ENCODE measurements at regions not wholly inside any gene's neighbourhood (a gene's known extent, or its start where the extent isn't known, plus 50 kb on each side); places are given as distances from the start of the nearest gene placed in this dataset.

DNA sequence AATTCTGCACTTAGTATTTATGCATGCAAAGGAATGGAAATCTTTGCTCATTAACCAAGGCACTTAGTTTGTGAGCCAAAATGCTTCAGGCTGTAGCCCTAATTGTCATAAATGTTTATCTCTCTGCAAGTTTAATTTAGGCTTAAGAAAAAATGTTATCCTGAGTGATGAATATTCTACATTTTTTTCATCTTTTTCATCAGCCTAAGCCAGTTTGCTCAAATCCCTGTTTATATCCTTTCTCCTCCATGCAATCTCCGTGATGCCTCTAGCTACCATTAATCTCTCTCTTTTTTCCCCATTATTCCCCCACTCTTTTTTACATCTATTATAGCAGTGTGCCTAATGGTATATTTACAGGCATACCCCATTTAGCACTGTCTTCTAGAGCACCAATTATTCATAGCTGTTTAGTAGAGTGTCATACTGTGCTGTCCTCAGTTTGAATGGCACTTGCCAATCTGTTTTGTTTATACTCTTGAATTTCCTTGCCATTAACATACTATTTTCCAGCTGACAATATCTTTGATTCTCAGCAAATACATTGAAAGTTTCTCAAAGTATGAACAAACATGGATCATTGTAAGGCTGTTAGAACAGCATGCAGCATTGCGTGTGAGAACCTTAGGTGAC is 1457.0 kb downstream of the MAT2B start:
- Histone ChIP-seq H3K36me3 (replicated peaks; ENCODE audit: insufficient read depth, low read depth) (no peaks in the 10 kb centered on the region), H3K4me2 (no peak overlapping the region), H3K27me3 (no peaks in the 10 kb centered on the region), H3K4me3 (no peak overlapping the region), H4K20me1 (ENCODE audit: insufficient read depth, poor library complexity, severe bottlenecking) (no peaks in the 10 kb centered on the region), H3K4me1 (ENCODE audit: insufficient read depth) (peaks cover 4% of the 10 kb centered on the region), H3K27ac (no peak overlapping the region), H2AFZ (no peak overlapping the region), H3K9me2 (replicated peaks; ENCODE audit: insufficient read depth) (no peaks in the 10 kb centered on the region), H3K9me3 (ENCODE audit: low read depth) (no peaks in the 10 kb centered on the region), H3K79me2 (no peaks in the 10 kb centered on the region)
- 81% methylated on average over 2 of the region's 2 CpGs for WGBS (ENCODE audit: low lambda C conversion rate, missing lambda C conversion rate)
- TF ChIP-seq, protein P1, sequence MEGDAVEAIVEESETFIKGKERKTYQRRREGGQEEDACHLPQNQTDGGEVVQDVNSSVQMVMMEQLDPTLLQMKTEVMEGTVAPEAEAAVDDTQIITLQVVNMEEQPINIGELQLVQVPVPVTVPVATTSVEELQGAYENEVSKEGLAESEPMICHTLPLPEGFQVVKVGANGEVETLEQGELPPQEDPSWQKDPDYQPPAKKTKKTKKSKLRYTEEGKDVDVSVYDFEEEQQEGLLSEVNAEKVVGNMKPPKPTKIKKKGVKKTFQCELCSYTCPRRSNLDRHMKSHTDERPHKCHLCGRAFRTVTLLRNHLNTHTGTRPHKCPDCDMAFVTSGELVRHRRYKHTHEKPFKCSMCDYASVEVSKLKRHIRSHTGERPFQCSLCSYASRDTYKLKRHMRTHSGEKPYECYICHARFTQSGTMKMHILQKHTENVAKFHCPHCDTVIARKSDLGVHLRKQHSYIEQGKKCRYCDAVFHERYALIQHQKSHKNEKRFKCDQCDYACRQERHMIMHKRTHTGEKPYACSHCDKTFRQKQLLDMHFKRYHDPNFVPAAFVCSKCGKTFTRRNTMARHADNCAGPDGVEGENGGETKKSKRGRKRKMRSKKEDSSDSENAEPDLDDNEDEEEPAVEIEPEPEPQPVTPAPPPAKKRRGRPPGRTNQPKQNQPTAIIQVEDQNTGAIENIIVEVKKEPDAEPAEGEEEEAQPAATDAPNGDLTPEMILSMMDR (IDR thresholded peaks at IDR 0.05; ENCODE audit: poor library complexity), result no peak
- no peak for TF ChIP-seq EZH2phosphoT487 (IDR thresholded peaks at IDR 0.05; ENCODE audit: low read depth, severe bottlenecking, unreplicated experiment)
- no peak for TF ChIP-seq EZH2 (IDR thresholded peaks at IDR 0.05; ENCODE audit: borderline replicate concordance)
- DNase-seq (ENCODE audit: low spot score), result no peak

DNA sequence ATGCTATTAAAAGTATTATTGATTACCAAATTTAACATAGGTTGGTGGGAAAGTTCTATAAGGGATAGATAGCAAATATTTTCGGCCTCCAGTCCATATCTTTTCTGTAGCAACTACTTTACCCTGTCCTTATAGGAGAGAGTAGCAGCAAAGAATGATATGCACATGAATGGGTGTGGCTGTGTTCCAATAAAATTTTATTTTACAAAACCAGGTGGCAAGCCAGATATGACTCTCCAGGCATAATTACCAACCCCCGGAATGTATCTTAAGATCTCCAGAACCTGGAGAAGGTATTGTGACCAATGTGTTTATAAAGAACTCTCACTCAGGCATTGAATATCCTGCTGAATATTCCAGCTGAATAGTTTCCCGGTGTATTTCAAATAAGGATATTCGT is 1461.2 kb downstream of the MAT2B start:
- no peak overlapping the region for H3K4me3 ChIP-seq
- no peak overlapping the region for H3K4me2 ChIP-seq
- no peaks in the 10 kb centered on the region for H3K9me3 ChIP-seq (ENCODE audit: low read depth)
- H4K20me1 ChIP-seq (ENCODE audit: insufficient read depth, poor library complexity, severe bottlenecking), result no peaks in the 10 kb centered on the region
- no peaks in the 10 kb centered on the region for H3K27me3 ChIP-seq
- no peaks in the 10 kb centered on the region for H3K79me2 ChIP-seq
- H3K9me2 ChIP-seq (replicated peaks; ENCODE audit: insufficient read depth), result no peaks in the 10 kb centered on the region
- no peaks in the 10 kb centered on the region for H3K36me3 ChIP-seq (replicated peaks; ENCODE audit: insufficient read depth, low read depth)
- DNase-seq (ENCODE audit: low spot score), result no peak
- WGBS (ENCODE audit: low lambda C conversion rate, missing lambda C conversion rate), result 84% methylated on average over 4 of the region's 4 CpGs
- H2AFZ ChIP-seq, result no peak overlapping the region
- no peak overlapping the region for H3K27ac ChIP-seq
- H3K4me1 ChIP-seq (ENCODE audit: insufficient read depth), result peaks cover under 1% of the 10 kb centered on the region
- TF ChIP-seq, protein P1 (IDR thresholded peaks at IDR 0.05; ENCODE audit: poor library complexity), result no peak
- TF ChIP-seq EZH2phosphoT487 (IDR thresholded peaks at IDR 0.05; ENCODE audit: low read depth, severe bottlenecking, unreplicated experiment), result no peak
- TF ChIP-seq EZH2 (IDR thresholded peaks at IDR 0.05; ENCODE audit: borderline replicate concordance), result no peak

DNA sequence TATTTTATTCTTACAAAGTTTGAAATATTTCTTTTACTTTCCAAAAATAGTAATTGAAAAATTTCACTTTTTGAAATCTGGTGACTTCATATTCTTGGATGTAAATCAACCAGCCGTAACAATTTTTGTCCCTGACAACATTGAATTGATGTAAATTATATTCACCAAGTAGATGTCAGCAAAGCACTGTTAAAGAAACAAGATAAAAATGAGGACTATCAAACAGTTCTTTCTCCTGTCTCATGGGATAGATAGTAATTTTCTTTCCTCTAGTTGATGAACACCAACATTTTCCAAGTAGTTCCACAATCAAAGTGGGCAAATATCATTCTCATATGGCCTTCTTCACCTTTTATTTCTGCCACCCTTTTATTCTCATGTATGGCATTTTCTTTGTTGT is 1461.9 kb downstream of the MAT2B start:
- Histone ChIP-seq H4K20me1 (ENCODE audit: insufficient read depth, poor library complexity, severe bottlenecking) (no peaks in the 10 kb centered on the region), H3K27me3 (no peaks in the 10 kb centered on the region), H3K4me2 (no peak overlapping the region), H3K4me3 (no peak overlapping the region), H2AFZ (no peak overlapping the region), H3K9me2 (replicated peaks; ENCODE audit: insufficient read depth) (no peaks in the 10 kb centered on the region), H3K36me3 (replicated peaks; ENCODE audit: insufficient read depth, low read depth) (no peaks in the 10 kb centered on the region), H3K27ac (no peak overlapping the region), H3K9me3 (ENCODE audit: low read depth) (no peaks in the 10 kb centered on the region), H3K79me2 (no peaks in the 10 kb centered on the region), H3K4me1 (ENCODE audit: insufficient read depth) (no peaks in the 10 kb centered on the region)
- no peak for DNase-seq (ENCODE audit: low spot score)
- WGBS (ENCODE audit: low lambda C conversion rate, missing lambda C conversion rate), result 94% methylated on average over 1 of the region's 1 CpG
- TF ChIP-seq EZH2 (IDR thresholded peaks at IDR 0.05; ENCODE audit: borderline replicate concordance) (no peak), EZH2phosphoT487 (IDR thresholded peaks at IDR 0.05; ENCODE audit: low read depth, severe bottlenecking, unreplicated experiment) (no peak)
- TF ChIP-seq, protein P1 (IDR thresholded peaks at IDR 0.05; ENCODE audit: poor library complexity), result no peak

All from hepatocyte (in vitro differentiated cells).